Activated CD4-positive, alpha-beta T cell treated with anti-CD3 and anti-CD28 coated beads for 48 hours (primary cell): ENCODE measurements at regions not wholly inside any gene's neighbourhood (a gene's known extent, or its start where the extent isn't known, plus 50 kb on each side); places are given as distances from the start of the nearest gene placed in this dataset.
"Not testable (repeated sequence)": the region's sequence is repeated elsewhere in the genome, so short reads cannot be mapped to it uniquely, and the experiment has no call there.

Source experiments
- DNase-seq: peaks from one replicate; pipeline ENCODE4 v3.0.0-alpha.2; 2020

GRCh38 chr5:124796495-124796894 is 50.1 kb upstream of the ZNF608 start:
- no peak for DNase-seq

- no peak for DNase-seq
Observed at GRCh38 chr5:124797665-124798087, 51.2 kb upstream of the ZNF608 start.

GRCh38 chr5:124798890-124799289 is 52.5 kb upstream of the ZNF608 start:
- DNase-seq: no peak

GRCh38 chr5:124801551-124801950 is 55.1 kb upstream of the ZNF608 start:
- DNase-seq: no peak

GRCh38 chr5:124803617-124804323 is 57.3 kb upstream of the ZNF608 start:
- DNase-seq: no peak

- no peak for DNase-seq
Observed at GRCh38 chr5:124806026-124806372, 59.6 kb upstream of the ZNF608 start.

- DNase-seq: no peak
Observed at GRCh38 chr5:124806373-124807077, 60.1 kb upstream of the ZNF608 start.

GRCh38 chr5:124808842-124809268 is 62.4 kb upstream of the ZNF608 start:
- no peak for DNase-seq

GRCh38 chr5:124810396-124811006 is 64.1 kb upstream of the ZNF608 start:
- no peak for DNase-seq

- no peak for DNase-seq
Observed at GRCh38 chr5:124812771-124813358, 66.4 kb upstream of the ZNF608 start.

GRCh38 chr5:124816381-124816780 is 69.9 kb upstream of the ZNF608 start:
- DNase-seq: no peak

GRCh38 chr5:124819201-124819600 is 72.8 kb upstream of the ZNF608 start:
- DNase-seq: no peak

- no peak for DNase-seq
Observed at GRCh38 chr5:124822647-124823046, 76.2 kb upstream of the ZNF608 start.

- no peak for DNase-seq
Observed at GRCh38 chr5:124823380-124823779, 76.9 kb upstream of the ZNF608 start.

- DNase-seq: no peak
Observed at GRCh38 chr5:124824637-124825158, 78.3 kb upstream of the ZNF608 start.

- DNase-seq: no peak
Observed at GRCh38 chr5:124825250-124825982, 79.0 kb upstream of the ZNF608 start.

- DNase-seq: no peak
Observed at GRCh38 chr5:124825983-124826337, 79.5 kb upstream of the ZNF608 start.

- no peak for DNase-seq
Observed at GRCh38 chr5:124828731-124829234, 82.3 kb upstream of the ZNF608 start.

- no peak for DNase-seq
Observed at GRCh38 chr5:124831687-124832240, 85.3 kb upstream of the ZNF608 start.

GRCh38 chr5:124832510-124832909 is 86.1 kb upstream of the ZNF608 start:
- DNase-seq: no peak

GRCh38 chr5:124836314-124836713 is 89.9 kb upstream of the ZNF608 start:
- DNase-seq: not testable (repeated sequence)

- DNase-seq: no peak
Observed at GRCh38 chr5:124839371-124839998, 93.0 kb upstream of the ZNF608 start.
